ENCODE measurements at regions not wholly inside any gene's neighbourhood (a gene's known extent, or its start where the extent isn't known, plus 50 kb on each side); places are given as distances from the start of the nearest gene placed in this dataset.

GRCh38 chr3:176932433-176932832 lies 264.8 kb downstream of the TBL1XR1 start:
- no peak overlapping the region for H3K27ac ChIP-seq (ENCODE audit: low read length)
- no peaks in the 10 kb centered on the region for H3K36me3 ChIP-seq (ENCODE audit: control insufficient read depth in 1 of 2, insufficient read depth in 2 of 2, low read length in 2 of 2)
- H3K4me1 ChIP-seq (ENCODE audit: control insufficient read depth in 1 of 2, insufficient read depth in 2 of 2, low read length in 2 of 2), result no peaks in the 10 kb centered on the region
- no peak overlapping the region for H3K4me3 ChIP-seq (ENCODE audit: low read depth in 1 of 2, low read length in 2 of 2)
- H3K27me3 ChIP-seq (ENCODE audit: low read depth, low read length), result no peaks in the 10 kb centered on the region
- H3K9me3 ChIP-seq (ENCODE audit: control insufficient read depth in 1 of 2, low read length in 2 of 2), result no peaks in the 10 kb centered on the region

DNA sequence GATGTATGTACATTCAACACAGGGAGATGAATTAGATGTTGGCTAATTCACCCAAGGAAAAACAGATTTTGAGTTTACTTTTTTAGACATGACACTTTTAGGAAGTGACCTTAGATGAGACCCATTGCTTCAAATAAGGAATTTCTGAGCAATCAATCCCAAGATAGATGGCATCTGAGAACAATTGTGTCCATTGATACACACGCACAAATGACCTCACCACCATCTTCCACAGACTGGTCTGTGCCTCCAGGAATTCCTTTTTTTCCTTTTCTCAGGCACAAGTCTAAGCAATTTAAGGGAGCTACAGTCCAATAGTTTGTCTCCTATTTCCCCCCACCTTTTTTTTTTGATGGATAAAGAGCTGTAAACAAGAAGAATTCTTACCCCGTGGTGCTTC lies 265.3 kb downstream of the TBL1XR1 start:
- Histone ChIP-seq H3K27me3 (ENCODE audit: low read depth, low read length) (no peaks in the 10 kb centered on the region), H3K27ac (ENCODE audit: low read length) (no peak overlapping the region), H3K4me1 (ENCODE audit: control insufficient read depth in 1 of 2, insufficient read depth in 2 of 2, low read length in 2 of 2) (no peaks in the 10 kb centered on the region), H3K4me3 (ENCODE audit: low read depth in 1 of 2, low read length in 2 of 2) (no peak overlapping the region), H3K9me3 (ENCODE audit: control insufficient read depth in 1 of 2, low read length in 2 of 2) (no peaks in the 10 kb centered on the region), H3K36me3 (ENCODE audit: control insufficient read depth in 1 of 2, insufficient read depth in 2 of 2, low read length in 2 of 2) (no peaks in the 10 kb centered on the region)

GRCh38 chr3:176930942-176931341 lies 266.3 kb downstream of the TBL1XR1 start:
- H3K4me3 ChIP-seq (ENCODE audit: low read depth in 1 of 2, low read length in 2 of 2), result no peak overlapping the region
- no peaks in the 10 kb centered on the region for H3K4me1 ChIP-seq (ENCODE audit: control insufficient read depth in 1 of 2, insufficient read depth in 2 of 2, low read length in 2 of 2)
- H3K9me3 ChIP-seq (ENCODE audit: control insufficient read depth in 1 of 2, low read length in 2 of 2), result no peaks in the 10 kb centered on the region
- no peaks in the 10 kb centered on the region for H3K36me3 ChIP-seq (ENCODE audit: control insufficient read depth in 1 of 2, insufficient read depth in 2 of 2, low read length in 2 of 2)
- H3K27me3 ChIP-seq (ENCODE audit: low read depth, low read length), result no peaks in the 10 kb centered on the region
- no peak overlapping the region for H3K27ac ChIP-seq (ENCODE audit: low read length)

DNA sequence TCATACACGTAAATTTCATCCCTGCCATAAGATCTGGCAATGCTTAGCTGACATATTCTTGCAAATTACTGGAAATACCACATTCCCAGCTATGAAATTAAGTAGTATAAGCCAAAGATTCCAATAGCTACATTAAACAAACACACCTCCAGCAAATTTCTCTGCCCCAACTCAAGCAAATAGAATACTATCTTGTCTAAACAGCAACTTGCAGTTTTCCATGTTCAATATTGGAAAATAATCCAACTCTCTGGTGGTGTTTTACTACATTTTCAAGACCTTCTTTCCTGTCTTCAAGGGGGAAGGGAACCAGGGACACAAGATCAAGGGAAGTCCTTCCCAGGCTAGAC lies 268.7 kb downstream of the TBL1XR1 start:
- H3K4me1 ChIP-seq (ENCODE audit: control insufficient read depth in 1 of 2, insufficient read depth in 2 of 2, low read length in 2 of 2), result no peaks in the 10 kb centered on the region
- H3K36me3 ChIP-seq (ENCODE audit: control insufficient read depth in 1 of 2, insufficient read depth in 2 of 2, low read length in 2 of 2), result no peaks in the 10 kb centered on the region
- no peak overlapping the region for H3K27ac ChIP-seq (ENCODE audit: low read length)
- no peaks in the 10 kb centered on the region for H3K27me3 ChIP-seq (ENCODE audit: low read depth, low read length)
- H3K4me3 ChIP-seq (ENCODE audit: low read depth in 1 of 2, low read length in 2 of 2), result no peak overlapping the region
- no peaks in the 10 kb centered on the region for H3K9me3 ChIP-seq (ENCODE audit: control insufficient read depth in 1 of 2, low read length in 2 of 2)

DNA sequence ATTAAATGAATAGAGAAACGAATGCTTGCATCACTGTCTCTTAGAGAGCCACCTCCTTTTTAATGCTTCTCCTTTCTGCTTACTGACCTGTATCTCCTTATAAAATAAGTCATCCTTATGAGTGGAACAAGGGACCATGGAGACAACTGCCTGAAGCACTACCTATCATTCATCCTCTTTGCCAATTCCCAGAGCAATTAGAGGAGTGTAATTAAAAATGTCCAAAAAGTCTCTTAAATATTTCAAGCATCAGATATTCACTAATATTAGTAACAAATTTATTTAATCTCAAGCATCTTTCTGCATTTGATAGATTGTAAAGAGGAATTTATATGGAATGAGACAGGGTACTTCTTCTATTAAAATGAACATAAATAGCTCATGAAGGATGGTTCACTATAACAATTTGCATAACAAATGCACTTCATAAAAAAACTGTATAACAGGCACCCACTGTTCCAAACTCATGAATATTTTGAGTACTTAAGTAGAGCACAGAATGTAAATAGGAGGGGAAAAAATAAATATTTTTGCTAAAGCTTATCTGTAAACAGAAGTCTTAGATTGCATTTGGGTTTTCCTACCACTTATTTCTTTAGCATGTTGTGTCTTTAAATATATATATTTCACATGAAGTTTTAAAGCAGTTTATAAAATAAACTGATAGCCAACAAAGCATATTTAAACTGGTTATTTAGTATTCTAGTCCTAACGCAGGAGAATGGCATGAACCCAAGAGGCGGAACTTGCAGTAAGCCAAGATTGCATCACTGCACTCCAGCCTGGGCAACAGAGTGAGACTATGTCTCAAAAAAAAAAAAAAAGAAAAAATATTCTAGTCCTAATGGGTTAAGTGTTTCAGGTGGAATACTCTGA lies 269.3 kb downstream of the TBL1XR1 start:
- no peaks in the 10 kb centered on the region for H3K27me3 ChIP-seq (ENCODE audit: low read depth, low read length)
- H3K9me3 ChIP-seq (ENCODE audit: control insufficient read depth in 1 of 2, low read length in 2 of 2), result no peaks in the 10 kb centered on the region
- H3K36me3 ChIP-seq (ENCODE audit: control insufficient read depth in 1 of 2, insufficient read depth in 2 of 2, low read length in 2 of 2), result no peaks in the 10 kb centered on the region
- no peak overlapping the region for H3K4me3 ChIP-seq (ENCODE audit: low read depth in 1 of 2, low read length in 2 of 2)
- no peaks in the 10 kb centered on the region for H3K4me1 ChIP-seq (ENCODE audit: control insufficient read depth in 1 of 2, insufficient read depth in 2 of 2, low read length in 2 of 2)
- H3K27ac ChIP-seq (ENCODE audit: low read length), result no peak overlapping the region

DNA sequence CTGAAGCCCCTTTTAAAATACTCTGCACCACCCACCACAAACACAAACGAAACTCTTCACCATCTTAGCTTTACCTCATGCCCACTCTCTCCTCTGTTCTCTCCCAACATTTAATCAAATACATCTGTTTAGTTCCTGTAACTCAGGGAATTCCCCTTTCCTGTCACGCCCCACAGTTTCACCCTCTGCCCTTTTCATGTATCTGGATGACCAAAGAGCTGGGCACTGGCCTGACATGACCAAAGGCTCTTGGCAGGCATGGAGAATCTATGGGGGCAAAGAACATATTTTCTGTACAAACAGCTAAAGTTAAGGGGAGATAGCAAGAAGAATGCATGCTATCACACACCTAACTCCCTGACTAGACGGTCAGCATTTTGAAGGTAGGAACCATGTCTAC lies 270.0 kb downstream of the TBL1XR1 start:
- H3K4me1 ChIP-seq (ENCODE audit: control insufficient read depth in 1 of 2, insufficient read depth in 2 of 2, low read length in 2 of 2), result no peaks in the 10 kb centered on the region
- H3K9me3 ChIP-seq (ENCODE audit: control insufficient read depth in 1 of 2, low read length in 2 of 2), result no peaks in the 10 kb centered on the region
- H3K4me3 ChIP-seq (ENCODE audit: low read depth in 1 of 2, low read length in 2 of 2), result no peak overlapping the region
- H3K27ac ChIP-seq (ENCODE audit: low read length), result no peak overlapping the region
- H3K27me3 ChIP-seq (ENCODE audit: low read depth, low read length), result no peaks in the 10 kb centered on the region
- H3K36me3 ChIP-seq (ENCODE audit: control insufficient read depth in 1 of 2, insufficient read depth in 2 of 2, low read length in 2 of 2), result no peaks in the 10 kb centered on the region

- H3K27ac ChIP-seq (ENCODE audit: low read length), result no peak overlapping the region
- H3K36me3 ChIP-seq (ENCODE audit: control insufficient read depth in 1 of 2, insufficient read depth in 2 of 2, low read length in 2 of 2), result no peaks in the 10 kb centered on the region
- H3K27me3 ChIP-seq (ENCODE audit: low read depth, low read length), result no peaks in the 10 kb centered on the region
- H3K4me1 ChIP-seq (ENCODE audit: control insufficient read depth in 1 of 2, insufficient read depth in 2 of 2, low read length in 2 of 2), result no peaks in the 10 kb centered on the region
- H3K4me3 ChIP-seq (ENCODE audit: low read depth in 1 of 2, low read length in 2 of 2), result no peak overlapping the region
- H3K9me3 ChIP-seq (ENCODE audit: control insufficient read depth in 1 of 2, low read length in 2 of 2), result no peaks in the 10 kb centered on the region
These were observed 270.6 kb downstream of the TBL1XR1 start for GRCh38 chr3:176926688-176927087.

DNA sequence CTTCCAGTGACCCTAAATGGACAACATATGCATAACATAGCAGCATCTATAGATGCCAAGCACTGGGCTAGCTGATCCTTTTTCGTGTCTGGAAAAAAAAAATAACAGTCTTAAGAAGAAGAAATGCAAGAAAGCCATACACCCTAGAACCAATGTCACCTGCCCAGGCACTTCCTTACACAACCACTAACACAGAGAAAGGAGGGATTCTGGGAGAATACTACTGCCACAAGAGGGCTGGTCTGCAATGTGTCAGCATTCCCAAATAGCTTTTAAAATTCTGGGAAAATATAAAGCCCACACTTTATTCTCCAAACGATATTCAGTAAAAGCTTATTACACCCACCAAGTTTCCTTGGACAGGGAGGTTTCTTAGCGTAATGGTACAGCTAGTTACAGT lies 271.2 kb downstream of the TBL1XR1 start:
- Histone ChIP-seq H3K4me1 (ENCODE audit: control insufficient read depth in 1 of 2, insufficient read depth in 2 of 2, low read length in 2 of 2) (no peaks in the 10 kb centered on the region), H3K36me3 (ENCODE audit: control insufficient read depth in 1 of 2, insufficient read depth in 2 of 2, low read length in 2 of 2) (no peaks in the 10 kb centered on the region), H3K4me3 (ENCODE audit: low read depth in 1 of 2, low read length in 2 of 2) (no peak overlapping the region), H3K27ac (ENCODE audit: low read length) (no peak overlapping the region), H3K27me3 (ENCODE audit: low read depth, low read length) (no peaks in the 10 kb centered on the region), H3K9me3 (ENCODE audit: control insufficient read depth in 1 of 2, low read length in 2 of 2) (no peaks in the 10 kb centered on the region)

GRCh38 chr3:176920766-176921160 lies 276.5 kb downstream of the TBL1XR1 start:
- Histone ChIP-seq H3K9me3 (ENCODE audit: control insufficient read depth in 1 of 2, low read length in 2 of 2) (no peaks in the 10 kb centered on the region), H3K36me3 (ENCODE audit: control insufficient read depth in 1 of 2, insufficient read depth in 2 of 2, low read length in 2 of 2) (no peaks in the 10 kb centered on the region), H3K27me3 (ENCODE audit: low read depth, low read length) (no peaks in the 10 kb centered on the region), H3K27ac (ENCODE audit: low read length) (no peak overlapping the region), H3K4me1 (ENCODE audit: control insufficient read depth in 1 of 2, insufficient read depth in 2 of 2, low read length in 2 of 2) (no peaks in the 10 kb centered on the region), H3K4me3 (ENCODE audit: low read depth in 1 of 2, low read length in 2 of 2) (no peak overlapping the region)

- Histone ChIP-seq H3K36me3 (ENCODE audit: control insufficient read depth in 1 of 2, insufficient read depth in 2 of 2, low read length in 2 of 2) (no peaks in the 10 kb centered on the region), H3K27ac (ENCODE audit: low read length) (no peak overlapping the region), H3K4me1 (ENCODE audit: control insufficient read depth in 1 of 2, insufficient read depth in 2 of 2, low read length in 2 of 2) (no peaks in the 10 kb centered on the region), H3K27me3 (ENCODE audit: low read depth, low read length) (no peaks in the 10 kb centered on the region), H3K4me3 (ENCODE audit: low read depth in 1 of 2, low read length in 2 of 2) (no peak overlapping the region), H3K9me3 (ENCODE audit: control insufficient read depth in 1 of 2, low read length in 2 of 2) (no peaks in the 10 kb centered on the region)
These were observed 277.2 kb downstream of the TBL1XR1 start for GRCh38 chr3:176919836-176920765.

GRCh38 chr3:176916777-176917176 lies 280.5 kb downstream of the TBL1XR1 start:
- H3K4me3 ChIP-seq (ENCODE audit: low read depth in 1 of 2, low read length in 2 of 2), result no peak overlapping the region
- no peak overlapping the region for H3K27ac ChIP-seq (ENCODE audit: low read length)
- no peaks in the 10 kb centered on the region for H3K9me3 ChIP-seq (ENCODE audit: control insufficient read depth in 1 of 2, low read length in 2 of 2)
- no peaks in the 10 kb centered on the region for H3K27me3 ChIP-seq (ENCODE audit: low read depth, low read length)
- no peaks in the 10 kb centered on the region for H3K36me3 ChIP-seq (ENCODE audit: control insufficient read depth in 1 of 2, insufficient read depth in 2 of 2, low read length in 2 of 2)
- H3K4me1 ChIP-seq (ENCODE audit: control insufficient read depth in 1 of 2, insufficient read depth in 2 of 2, low read length in 2 of 2), result no peaks in the 10 kb centered on the region

All from muscle layer of duodenum (tissue), 2 donors.